GM12873 (cell line): ENCODE measurements at regions not wholly inside any gene's neighbourhood (a gene's known extent, or its start where the extent isn't known, plus 50 kb on each side); places are given as distances from the start of the nearest gene placed in this dataset.

Experiments used
- CTCF ChIP-seq: IDR thresholded peaks from 2 replicates; pipeline ENCODE4 v1.5.1; 2012; ENCODE audit warnings: low read depth, mild to moderate bottlenecking, moderate library complexity, low read length, control low read depth; ENCODE audit not compliant: insufficient read depth; ENCODE audit errors: missing control alignments

- TF ChIP-seq CTCF, result no peak
Observed at GRCh38 chr5:74516211-74516636, 124.3 kb downstream of the ENC1 start.

- no peak for TF ChIP-seq CTCF
Observed at GRCh38 chr5:74514888-74515551, 125.5 kb downstream of the ENC1 start.

GRCh38 chr5:74510476-74511075, 130.0 kb downstream of the ENC1 start:
- TF ChIP-seq CTCF, result no peak

GRCh38 chr5:74507370-74508005, 133.0 kb downstream of the ENC1 start:
- no peak for TF ChIP-seq CTCF

GRCh38 chr5:74506119-74506518, 134.4 kb downstream of the ENC1 start:
- TF ChIP-seq CTCF, result no peak

- no peak for TF ChIP-seq CTCF
Observed at GRCh38 chr5:74504463-74504862, 136.1 kb downstream of the ENC1 start.

- TF ChIP-seq CTCF, result no peak
Observed at GRCh38 chr5:74502479-74502950, 138.0 kb downstream of the ENC1 start.
